ENCODE measurements at regions not wholly inside any gene's neighbourhood (a gene's known extent, or its start where the extent isn't known, plus 50 kb on each side); places are given as distances from the start of the nearest gene placed in this dataset.

GRCh38 chr3:76479161-76479650, 560.7 kb upstream of the ROBO2 start:
- TF ChIP-seq POLR2A (IDR thresholded peaks at IDR 0.05) (no peak), CTCF (IDR thresholded peaks at IDR 0.05) (no peak), EP300 (IDR thresholded peaks at IDR 0.05) (no peak)

Measured in ovary (tissue), 3 donors.